ENCODE measurements at regions not wholly inside any gene's neighbourhood (a gene's known extent, or its start where the extent isn't known, plus 50 kb on each side); places are given as distances from the start of the nearest gene placed in this dataset.
"Not testable (repeated sequence)": the region's sequence is repeated elsewhere in the genome, so short reads cannot be mapped to it uniquely, and the experiment has no call there.

GRCh38 chrX:2640436-2641150 is 50.5 kb upstream of the CD99 start:
- DNase-seq = no peak

GRCh38 chrX:2638279-2638678 is 52.8 kb upstream of the CD99 start:
- no peak for DNase-seq

GRCh38 chrX:2635342-2635741 is 55.8 kb upstream of the CD99 start:
- no peak for DNase-seq

GRCh38 chrX:2632533-2633504 is 58.3 kb upstream of the CD99 start:
- no peak for DNase-seq

- no peak for DNase-seq
Measured at GRCh38 chrX:2631743-2632532, 59.2 kb upstream of the CD99 start.

GRCh38 chrX:2630935-2631742 is 60.0 kb upstream of the CD99 start:
- not testable (repeated sequence) for DNase-seq

- DNase-seq = not testable (repeated sequence)
Measured at GRCh38 chrX:2630008-2630934, 60.8 kb upstream of the CD99 start.

- DNase-seq = no peak
Measured at GRCh38 chrX:2629316-2630007, 61.6 kb upstream of the CD99 start.

- DNase-seq = no peak
Measured at GRCh38 chrX:2628751-2629315, 62.3 kb upstream of the CD99 start.

GRCh38 chrX:2627272-2627867 is 63.7 kb upstream of the CD99 start:
- DNase-seq = no peak

GRCh38 chrX:2626750-2627149 is 64.3 kb upstream of the CD99 start:
- no peak for DNase-seq

GRCh38 chrX:2620576-2620975 is 70.5 kb upstream of the CD99 start:
- no peak for DNase-seq

- no peak for DNase-seq
Measured at GRCh38 chrX:2618516-2618915, 72.6 kb upstream of the CD99 start.

GRCh38 chrX:2614911-2615310 is 76.2 kb upstream of the CD99 start:
- DNase-seq = no peak

- no peak for DNase-seq
Measured at GRCh38 chrX:2610246-2611170, 80.6 kb upstream of the CD99 start.

GRCh38 chrX:2609431-2610238 is 81.5 kb upstream of the CD99 start:
- DNase-seq = no peak

GRCh38 chrX:2608638-2609430 is 82.3 kb upstream of the CD99 start:
- no peak for DNase-seq
